Peyer's patch (tissue), 4 donors: ENCODE measurements at regions not wholly inside any gene's neighbourhood (a gene's known extent, or its start where the extent isn't known, plus 50 kb on each side); places are given as distances from the start of the nearest gene placed in this dataset.

Experiments used
- CTCF ChIP-seq, 6 experiments: fragments of 450-650 bp in 4 of 6; fragments of 200-600 bp in 2 of 6; sonication (generic) in 1 of 6; IDR thresholded peaks; one replicate each; pipeline ENCODE4 v1.5.1; 2017 to 2019; ENCODE audit warnings: antibody characterized with exemption in 6 of 6, mild to moderate bottlenecking in 3 of 6, moderate library complexity in 1 of 6
- POLR2A ChIP-seq, 2 donors: fragments of 450-650 bp; IDR thresholded peaks; one replicate each; pipeline ENCODE4 v1.5.1; 2017; ENCODE audit warnings: antibody characterized with exemption in 2 of 2, mild to moderate bottlenecking in 2 of 2, moderate library complexity in 2 of 2

- no peak for TF ChIP-seq CTCF (IDR thresholded peaks at IDR 0.05)
- no peak for TF ChIP-seq POLR2A (IDR thresholded peaks at IDR 0.05)
Measured at GRCh38 chr2:236889791-236890704, 195.6 kb upstream of the COPS8 start.
